ENCODE measurements at regions not wholly inside any gene's neighbourhood (a gene's known extent, or its start where the extent isn't known, plus 50 kb on each side); places are given as distances from the start of the nearest gene placed in this dataset.

- DNase-seq (ENCODE audit: low read depth in 1 of 2, low spot score in 1 of 2) (no peak), ATAC-seq (no peak), FAIRE-seq (no peak)
- H3K9me3 ChIP-seq, result no peaks in the 10 kb centered on the region; the same call in 2 of the 3 replicates
- 22% methylated on average over 4 of the region's 4 CpGs for WGBS (ENCODE audit: missing lambda C conversion rate)
- no peak overlapping the region for H3K4me3 ChIP-seq
- CTCF ChIA-PET, result no interaction called here
- no peaks in the 10 kb centered on the region for H3K4me1 ChIP-seq
- POLR2A ChIA-PET, result no interaction called here
- H3K4me2 ChIP-seq, result no peak overlapping the region
- TF ChIP-seq RFX5 (IDR thresholded peaks at IDR 0.05) (no peak), EP300 (IDR thresholded peaks at IDR 0.05) (no peak), SMC3 (IDR thresholded peaks at IDR 0.05) (no peak), HOXB13 (CRISPR knock-in tag; IDR thresholded peaks at IDR 0.05; ENCODE audit: low read depth) (no peak), EHMT2 (IDR thresholded peaks at IDR 0.05; ENCODE audit: low read depth) (no peak), CEBPB (IDR thresholded peaks at IDR 0.05) (no peak), RNF2 (IDR thresholded peaks at IDR 0.05; ENCODE audit: borderline replicate concordance, low read depth) (no peak), CHD2 (IDR thresholded peaks at IDR 0.05; ENCODE audit: low read length, partially characterized antibody) (no peak)
- TF ChIP-seq, protein P1, sequence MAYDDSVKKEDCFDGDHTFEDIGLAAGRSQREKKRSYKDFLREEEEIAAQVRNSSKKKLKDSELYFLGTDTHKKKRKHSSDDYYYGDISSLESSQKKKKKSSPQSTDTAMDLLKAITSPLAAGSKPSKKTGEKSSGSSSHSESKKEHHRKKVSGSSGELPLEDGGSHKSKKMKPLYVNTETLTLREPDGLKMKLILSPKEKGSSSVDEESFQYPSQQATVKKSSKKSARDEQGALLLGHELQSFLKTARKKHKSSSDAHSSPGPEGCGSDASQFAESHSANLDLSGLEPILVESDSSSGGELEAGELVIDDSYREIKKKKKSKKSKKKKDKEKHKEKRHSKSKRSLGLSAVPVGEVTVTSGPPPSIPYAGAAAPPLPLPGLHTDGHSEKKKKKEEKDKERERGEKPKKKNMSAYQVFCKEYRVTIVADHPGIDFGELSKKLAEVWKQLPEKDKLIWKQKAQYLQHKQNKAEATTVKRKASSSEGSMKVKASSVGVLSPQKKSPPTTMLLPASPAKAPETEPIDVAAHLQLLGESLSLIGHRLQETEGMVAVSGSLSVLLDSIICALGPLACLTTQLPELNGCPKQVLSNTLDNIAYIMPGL (CRISPR knock-in tag; IDR thresholded peaks at IDR 0.05; ENCODE audit: borderline replicate concordance), result no peak
- no peak overlapping the region for H3K27ac ChIP-seq
These were observed 1906.2 kb downstream of the NCAM2 start for GRCh38 chr21:22904385-22904784.

GRCh38 chr21:22925032-22925431, 1926.8 kb downstream of the NCAM2 start:
- WGBS (ENCODE audit: missing lambda C conversion rate), result 0% methylated on average over 1 of the region's 1 CpG
- DNase-seq (ENCODE audit: low read depth in 1 of 2, low spot score in 1 of 2), result no peak
- Histone ChIP-seq H3K4me2 (no peak overlapping the region), H3K4me3 (no peak overlapping the region), H3K27ac (no peak overlapping the region), H3K4me1 (no peaks in the 10 kb centered on the region), H3K9me3 (no peaks in the 10 kb centered on the region)
- no peak for FAIRE-seq
- TF ChIP-seq NPAS2 (CRISPR knock-in tag; IDR thresholded peaks at IDR 0.05; ENCODE audit: borderline replicate concordance) (no peak), HEYL (CRISPR knock-in tag; IDR thresholded peaks at IDR 0.05) (no peak), MYC (IDR thresholded peaks at IDR 0.05; ENCODE audit: borderline replicate concordance, low read length) (no peak), HOXA7 (CRISPR knock-in tag; IDR thresholded peaks at IDR 0.05) (no peak), BHLHE40 (IDR thresholded peaks at IDR 0.05; ENCODE audit: low read depth, low read length) (no peak), RARB (CRISPR knock-in tag; IDR thresholded peaks at IDR 0.05) (no peak), TFCP2L1 (CRISPR knock-in tag; IDR thresholded peaks at IDR 0.05) (no peak), CHD2 (IDR thresholded peaks at IDR 0.05; ENCODE audit: low read length, partially characterized antibody) (no peak), RAD21 (conservative IDR thresholded peaks at IDR 0.05 in 1 of 2, IDR thresholded peaks at IDR 0.05 in 1 of 2) (no peak), MAFK (IDR thresholded peaks at IDR 0.05; ENCODE audit: partially characterized antibody) (no peak), PHF8 (IDR thresholded peaks at IDR 0.05; ENCODE audit: borderline replicate concordance, low read depth) (no peak), HES2 (IDR thresholded peaks at IDR 0.05) (no peak), NFE2L2 (conservative IDR thresholded peaks at IDR 0.05; ENCODE audit: low read length) (no peak)
- TF ChIP-seq, protein P2, sequence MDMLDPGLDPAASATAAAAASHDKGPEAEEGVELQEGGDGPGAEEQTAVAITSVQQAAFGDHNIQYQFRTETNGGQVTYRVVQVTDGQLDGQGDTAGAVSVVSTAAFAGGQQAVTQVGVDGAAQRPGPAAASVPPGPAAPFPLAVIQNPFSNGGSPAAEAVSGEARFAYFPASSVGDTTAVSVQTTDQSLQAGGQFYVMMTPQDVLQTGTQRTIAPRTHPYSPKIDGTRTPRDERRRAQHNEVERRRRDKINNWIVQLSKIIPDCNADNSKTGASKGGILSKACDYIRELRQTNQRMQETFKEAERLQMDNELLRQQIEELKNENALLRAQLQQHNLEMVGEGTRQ (IDR thresholded peaks at IDR 0.05), result no peak
- TF ChIP-seq, protein P3, sequence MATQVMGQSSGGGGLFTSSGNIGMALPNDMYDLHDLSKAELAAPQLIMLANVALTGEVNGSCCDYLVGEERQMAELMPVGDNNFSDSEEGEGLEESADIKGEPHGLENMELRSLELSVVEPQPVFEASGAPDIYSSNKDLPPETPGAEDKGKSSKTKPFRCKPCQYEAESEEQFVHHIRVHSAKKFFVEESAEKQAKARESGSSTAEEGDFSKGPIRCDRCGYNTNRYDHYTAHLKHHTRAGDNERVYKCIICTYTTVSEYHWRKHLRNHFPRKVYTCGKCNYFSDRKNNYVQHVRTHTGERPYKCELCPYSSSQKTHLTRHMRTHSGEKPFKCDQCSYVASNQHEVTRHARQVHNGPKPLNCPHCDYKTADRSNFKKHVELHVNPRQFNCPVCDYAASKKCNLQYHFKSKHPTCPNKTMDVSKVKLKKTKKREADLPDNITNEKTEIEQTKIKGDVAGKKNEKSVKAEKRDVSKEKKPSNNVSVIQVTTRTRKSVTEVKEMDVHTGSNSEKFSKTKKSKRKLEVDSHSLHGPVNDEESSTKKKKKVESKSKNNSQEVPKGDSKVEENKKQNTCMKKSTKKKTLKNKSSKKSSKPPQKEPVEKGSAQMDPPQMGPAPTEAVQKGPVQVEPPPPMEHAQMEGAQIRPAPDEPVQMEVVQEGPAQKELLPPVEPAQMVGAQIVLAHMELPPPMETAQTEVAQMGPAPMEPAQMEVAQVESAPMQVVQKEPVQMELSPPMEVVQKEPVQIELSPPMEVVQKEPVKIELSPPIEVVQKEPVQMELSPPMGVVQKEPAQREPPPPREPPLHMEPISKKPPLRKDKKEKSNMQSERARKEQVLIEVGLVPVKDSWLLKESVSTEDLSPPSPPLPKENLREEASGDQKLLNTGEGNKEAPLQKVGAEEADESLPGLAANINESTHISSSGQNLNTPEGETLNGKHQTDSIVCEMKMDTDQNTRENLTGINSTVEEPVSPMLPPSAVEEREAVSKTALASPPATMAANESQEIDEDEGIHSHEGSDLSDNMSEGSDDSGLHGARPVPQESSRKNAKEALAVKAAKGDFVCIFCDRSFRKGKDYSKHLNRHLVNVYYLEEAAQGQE (IDR thresholded peaks at IDR 0.05), result no peak
- TF ChIP-seq, protein P1 (CRISPR knock-in tag; IDR thresholded peaks at IDR 0.05; ENCODE audit: borderline replicate concordance), result no peak
- ATAC-seq, result no peak
- CTCF ChIA-PET, result no interaction called here
- POLR2A ChIA-PET, result no interaction called here
